ENCODE measurements at regions not wholly inside any gene's neighbourhood (a gene's known extent, or its start where the extent isn't known, plus 50 kb on each side); places are given as distances from the start of the nearest gene placed in this dataset.
A peak's percentile ranks its signal among the peaks of the same experiment; 100 is the strongest.

- no peaks in the 10 kb centered on the region for H3K36me3 ChIP-seq
- TF ChIP-seq CTCF (IDR thresholded peaks at IDR 0.05) = no peak
- no peak overlapping the region for H3K4me3 ChIP-seq
- H3K4me1 ChIP-seq = no peaks in the 10 kb centered on the region
- no peak overlapping the region for H3K27ac ChIP-seq
- intact Hi-C loops (cut with DNase I) = no loop called here
- DNase-seq (no peak), ATAC-seq (no peak)
- H3K9me3 ChIP-seq = no peaks in the 10 kb centered on the region
- no peaks in the 10 kb centered on the region for H3K27me3 ChIP-seq (ENCODE audit: low read depth)
Measured at GRCh38 chr2:81247648-81248047, 943.1 kb upstream of the LRRTM1 start.

GRCh38 chr2:81242501-81242900 lies 937.9 kb upstream of the LRRTM1 start:
- Histone ChIP-seq H3K9me3 (no peaks in the 10 kb centered on the region), H3K27me3 (ENCODE audit: low read depth) (no peaks in the 10 kb centered on the region), H3K4me1 (no peaks in the 10 kb centered on the region), H3K27ac (no peak overlapping the region), H3K36me3 (no peaks in the 10 kb centered on the region), H3K4me3 (no peak overlapping the region)
- ATAC-seq (peak in 1 of 2 donors; percentile 42), DNase-seq (no peak)
- intact Hi-C loops (cut with DNase I) = no loop called here
- TF ChIP-seq CTCF (IDR thresholded peaks at IDR 0.05) = no peak

GRCh38 chr2:81238462-81238861 lies 933.9 kb upstream of the LRRTM1 start:
- Histone ChIP-seq H3K4me1 (no peaks in the 10 kb centered on the region), H3K36me3 (no peaks in the 10 kb centered on the region), H3K27me3 (ENCODE audit: low read depth) (no peaks in the 10 kb centered on the region), H3K4me3 (no peak overlapping the region), H3K27ac (no peak overlapping the region), H3K9me3 (no peaks in the 10 kb centered on the region)
- ATAC-seq (no peak), DNase-seq (no peak)
- no peak for TF ChIP-seq CTCF (IDR thresholded peaks at IDR 0.05)
- intact Hi-C loops (cut with DNase I) = no loop called here

- no peak overlapping the region for H3K27ac ChIP-seq
- H3K36me3 ChIP-seq = no peaks in the 10 kb centered on the region
- intact Hi-C loops (cut with DNase I) = no loop called here
- no peaks in the 10 kb centered on the region for H3K4me1 ChIP-seq
- DNase-seq (no peak), ATAC-seq (no peak)
- H3K4me3 ChIP-seq = no peak overlapping the region
- no peaks in the 10 kb centered on the region for H3K9me3 ChIP-seq
- no peak for TF ChIP-seq CTCF (IDR thresholded peaks at IDR 0.05)
- H3K27me3 ChIP-seq (ENCODE audit: low read depth) = no peaks in the 10 kb centered on the region
Measured at GRCh38 chr2:81235601-81236000, 931.0 kb upstream of the LRRTM1 start.

GRCh38 chr2:81234711-81235110 lies 930.2 kb upstream of the LRRTM1 start:
- Histone ChIP-seq H3K9me3 (no peaks in the 10 kb centered on the region), H3K27me3 (ENCODE audit: low read depth) (no peaks in the 10 kb centered on the region), H3K4me3 (no peak overlapping the region), H3K4me1 (no peaks in the 10 kb centered on the region), H3K36me3 (no peaks in the 10 kb centered on the region), H3K27ac (no peak overlapping the region)
- ATAC-seq (no peak), DNase-seq (no peak)
- TF ChIP-seq CTCF (IDR thresholded peaks at IDR 0.05) = no peak
- intact Hi-C loops (cut with DNase I) = no loop called here

GRCh38 chr2:81225756-81226155 lies 921.2 kb upstream of the LRRTM1 start:
- Histone ChIP-seq H3K27me3 (ENCODE audit: low read depth) (no peaks in the 10 kb centered on the region), H3K36me3 (no peaks in the 10 kb centered on the region), H3K27ac (no peak overlapping the region), H3K9me3 (no peaks in the 10 kb centered on the region), H3K4me1 (no peaks in the 10 kb centered on the region), H3K4me3 (no peak overlapping the region)
- ATAC-seq = no peak
- intact Hi-C loops (cut with DNase I) = no loop called here
- no peak for DNase-seq
- no peak for TF ChIP-seq CTCF (IDR thresholded peaks at IDR 0.05)
